ENCODE measurements at regions not wholly inside any gene's neighbourhood (a gene's known extent, or its start where the extent isn't known, plus 50 kb on each side); places are given as distances from the start of the nearest gene placed in this dataset.

- Histone ChIP-seq H3K4me2 (ENCODE audit: unreplicated experiment) (peak overlapping the region; percentile 65), H4K20me1 (ENCODE audit: insufficient read depth) (no peaks in the 10 kb centered on the region), H3F3A (ENCODE audit: insufficient read depth) (peaks cover 39% of the 10 kb centered on the region), H2AFZ (0 out of 2 replicates have a peak overlapping the region, but pooled peaks have one; percentile 7), H3K79me2 (ENCODE audit: insufficient read depth) (no peaks in the 10 kb centered on the region), H3K4me1 (ENCODE audit: insufficient read depth) (peaks cover 49% of the 10 kb centered on the region), H3K9ac (peak overlapping the region; percentile 4; the same call in 1 of the 2 replicates), H3K9me2 (ENCODE audit: insufficient read depth) (peaks cover 4% of the 10 kb centered on the region; the same call in 1 of the 2 replicates), H3K27me3 (replicated peaks; ENCODE audit: insufficient read depth) (no peaks in the 10 kb centered on the region), H3K4me3 (no peak overlapping the region), H3K36me3 (ENCODE audit: low read depth) (no peaks in the 10 kb centered on the region), H3K9me3 (ENCODE audit: low read depth) (no peaks in the 10 kb centered on the region), H3K27ac (peak overlapping the region; percentile 87)
- WGBS, 2 experiments (ENCODE audit: low coverage in 1 of 2, low lambda C conversion rate in 2 of 2, missing lambda C conversion rate in 2 of 2), result 65 to 73% methylated on average over 2 of the region's 2 CpGs
- no peak for TF ChIP-seq EZH2phosphoT487 (IDR thresholded peaks at IDR 0.05; ENCODE audit: insufficient read depth, low read depth)
- DNase-seq, result peak; percentile 34
- in situ Hi-C loops (cut with MboI), result no loop called here
Observed at GRCh38 chr3:117706756-117707155, 997.2 kb downstream of the TUSC7 start.

GRCh38 chr3:117708601-117709000, 999.0 kb downstream of the TUSC7 start:
- Histone ChIP-seq H3K27ac (no peak overlapping the region), H3F3A (ENCODE audit: insufficient read depth) (peaks cover 39% of the 10 kb centered on the region), H3K4me2 (ENCODE audit: unreplicated experiment) (no peak overlapping the region), H3K27me3 (replicated peaks; ENCODE audit: insufficient read depth) (no peaks in the 10 kb centered on the region), H2AFZ (no peak overlapping the region), H3K4me3 (no peak overlapping the region), H3K9ac (no peak overlapping the region), H4K20me1 (ENCODE audit: insufficient read depth) (no peaks in the 10 kb centered on the region), H3K4me1 (ENCODE audit: insufficient read depth) (peaks cover 49% of the 10 kb centered on the region), H3K9me2 (ENCODE audit: insufficient read depth) (peaks cover 4% of the 10 kb centered on the region; the same call in 1 of the 2 replicates), H3K9me3 (ENCODE audit: low read depth) (no peaks in the 10 kb centered on the region), H3K79me2 (ENCODE audit: insufficient read depth) (no peaks in the 10 kb centered on the region), H3K36me3 (ENCODE audit: low read depth) (no peaks in the 10 kb centered on the region)
- peak; percentile 33 for DNase-seq
- 90 to 98% methylated on average over 3 of the region's 3 CpGs for WGBS, 2 experiments (ENCODE audit: low coverage in 1 of 2, low lambda C conversion rate in 2 of 2, missing lambda C conversion rate in 2 of 2)
- in situ Hi-C loops (cut with MboI), result no loop called here
- TF ChIP-seq EZH2 (IDR thresholded peaks at IDR 0.05; ENCODE audit: insufficient read depth, poor library complexity, severe bottlenecking) (no peak), EZH2phosphoT487 (IDR thresholded peaks at IDR 0.05; ENCODE audit: insufficient read depth, low read depth) (no peak)

- Histone ChIP-seq H3K9me3 (ENCODE audit: low read depth) (no peaks in the 10 kb centered on the region), H3K4me1 (ENCODE audit: insufficient read depth) (peaks cover 49% of the 10 kb centered on the region), H3K27ac (no peak overlapping the region), H3K4me3 (no peak overlapping the region), H3F3A (ENCODE audit: insufficient read depth) (peaks cover 39% of the 10 kb centered on the region), H3K27me3 (replicated peaks; ENCODE audit: insufficient read depth) (no peaks in the 10 kb centered on the region), H4K20me1 (ENCODE audit: insufficient read depth) (no peaks in the 10 kb centered on the region), H3K9me2 (ENCODE audit: insufficient read depth) (peaks cover 3% of the 10 kb centered on the region; the same call in 1 of the 2 replicates), H3K79me2 (ENCODE audit: insufficient read depth) (no peaks in the 10 kb centered on the region), H3K36me3 (ENCODE audit: low read depth) (no peaks in the 10 kb centered on the region), H3K9ac (no peak overlapping the region), H2AFZ (no peak overlapping the region), H3K4me2 (ENCODE audit: unreplicated experiment) (no peak overlapping the region)
- TF ChIP-seq EZH2 (IDR thresholded peaks at IDR 0.05; ENCODE audit: insufficient read depth, poor library complexity, severe bottlenecking) (no peak), EZH2phosphoT487 (IDR thresholded peaks at IDR 0.05; ENCODE audit: insufficient read depth, low read depth) (no peak)
- DNase-seq, result no peak
- in situ Hi-C loops (cut with MboI), result no loop called here
- WGBS, 2 experiments (ENCODE audit: low coverage in 1 of 2, low lambda C conversion rate in 2 of 2, missing lambda C conversion rate in 2 of 2), result 84 to 89% methylated on average over 2 of the region's 2 CpGs
Observed at GRCh38 chr3:117709108-117709507, 999.5 kb downstream of the TUSC7 start.

- Histone ChIP-seq H3K36me3 (ENCODE audit: low read depth) (no peaks in the 10 kb centered on the region), H3K4me3 (no peak overlapping the region), H3K4me2 (ENCODE audit: unreplicated experiment) (no peak overlapping the region), H4K20me1 (ENCODE audit: insufficient read depth) (no peaks in the 10 kb centered on the region), H3K27ac (no peak overlapping the region), H3K9ac (no peak overlapping the region), H3K4me1 (ENCODE audit: insufficient read depth) (peaks cover 38% of the 10 kb centered on the region), H3K9me3 (ENCODE audit: low read depth) (no peaks in the 10 kb centered on the region), H3K9me2 (ENCODE audit: insufficient read depth) (no peaks in the 10 kb centered on the region), H3K79me2 (ENCODE audit: insufficient read depth) (no peaks in the 10 kb centered on the region), H3K27me3 (replicated peaks; ENCODE audit: insufficient read depth) (no peaks in the 10 kb centered on the region), H2AFZ (no peak overlapping the region), H3F3A (ENCODE audit: insufficient read depth) (peaks cover 32% of the 10 kb centered on the region)
- DNase-seq, result no peak
- 59 to 64% methylated on average over 1 of the region's 1 CpG for WGBS, 2 experiments (ENCODE audit: low coverage in 1 of 2, low lambda C conversion rate in 2 of 2, missing lambda C conversion rate in 2 of 2)
- no peak for TF ChIP-seq EZH2phosphoT487 (IDR thresholded peaks at IDR 0.05; ENCODE audit: insufficient read depth, low read depth)
- no peak for TF ChIP-seq EZH2 (IDR thresholded peaks at IDR 0.05; ENCODE audit: insufficient read depth, poor library complexity, severe bottlenecking)
- in situ Hi-C loops (cut with MboI), result no loop called here
Observed at GRCh38 chr3:117710501-117710900, 1000.9 kb downstream of the TUSC7 start.

All from GM23248 (cell line).